HT1080 (cell line): ENCODE measurements at regions not wholly inside any gene's neighbourhood (a gene's known extent, or its start where the extent isn't known, plus 50 kb on each side); places are given as distances from the start of the nearest gene placed in this dataset.
"Not testable (repeated sequence)": the region's sequence is repeated elsewhere in the genome, so short reads cannot be mapped to it uniquely, and the experiment has no call there.

ENCODE experiments used
- DNase-seq: peaks from one replicate; pipeline ENCODE4 v3.0.0-alpha.2; 2015; ENCODE audit warnings: low read depth

DNA sequence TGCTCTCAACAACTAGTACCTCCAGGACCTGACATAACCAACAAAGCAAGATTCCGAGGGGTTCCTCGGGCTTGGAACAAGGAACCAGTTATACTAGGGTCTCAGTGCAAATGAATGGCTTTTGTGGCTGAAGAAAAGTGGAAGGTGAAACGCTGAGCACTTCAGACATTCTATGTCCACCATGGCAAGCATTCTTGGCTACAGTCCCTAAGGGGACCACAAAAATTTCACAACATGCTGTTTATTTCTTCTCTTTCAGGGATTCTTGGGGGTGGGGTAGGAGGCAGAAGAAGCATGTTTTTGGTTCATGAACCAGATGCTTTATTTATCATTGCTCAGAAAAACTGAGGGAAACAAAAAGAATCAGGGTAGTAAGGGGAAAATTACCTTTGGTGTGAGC, 479.9 kb upstream of the CDH11 start:
- DNase-seq = no peak

DNA sequence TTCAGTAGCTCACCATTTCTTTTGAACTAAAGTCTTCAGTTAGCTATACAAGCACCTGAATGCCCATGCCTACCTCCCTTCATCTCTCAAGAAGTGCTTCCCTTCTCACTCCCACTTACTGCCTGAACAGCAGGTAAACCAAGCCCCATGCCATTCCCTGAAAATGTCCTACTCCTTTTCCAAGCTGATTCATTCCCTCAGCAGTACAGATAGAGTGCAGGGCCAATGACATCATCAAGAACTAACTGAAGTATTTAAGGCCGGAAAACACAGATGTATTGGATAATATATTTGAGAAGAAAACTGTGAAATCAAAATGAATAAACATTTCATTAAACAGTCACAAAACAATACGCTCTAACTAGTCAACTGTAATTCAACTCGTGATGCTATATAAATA, 478.8 kb upstream of the CDH11 start:
- no peak for DNase-seq

DNA sequence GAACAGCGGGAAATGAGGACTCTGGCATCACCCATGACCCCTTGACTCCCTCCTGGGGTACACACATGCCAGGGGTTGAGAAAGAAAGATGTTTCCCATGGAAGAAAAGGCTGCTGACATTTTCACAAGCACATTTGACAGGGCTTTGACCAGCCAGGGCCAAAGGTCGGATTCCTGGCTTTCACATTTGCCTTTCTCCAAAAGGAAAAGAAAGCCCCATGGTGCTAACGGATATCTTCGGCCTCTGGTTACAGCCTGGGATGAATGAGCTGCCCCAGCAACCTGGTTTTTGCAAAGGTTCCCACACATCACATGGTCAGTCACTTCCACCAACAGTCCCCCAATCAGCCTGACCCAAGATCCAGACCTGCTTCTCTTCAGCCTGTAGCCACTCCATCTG, 478.2 kb upstream of the CDH11 start:
- DNase-seq = no peak

DNA sequence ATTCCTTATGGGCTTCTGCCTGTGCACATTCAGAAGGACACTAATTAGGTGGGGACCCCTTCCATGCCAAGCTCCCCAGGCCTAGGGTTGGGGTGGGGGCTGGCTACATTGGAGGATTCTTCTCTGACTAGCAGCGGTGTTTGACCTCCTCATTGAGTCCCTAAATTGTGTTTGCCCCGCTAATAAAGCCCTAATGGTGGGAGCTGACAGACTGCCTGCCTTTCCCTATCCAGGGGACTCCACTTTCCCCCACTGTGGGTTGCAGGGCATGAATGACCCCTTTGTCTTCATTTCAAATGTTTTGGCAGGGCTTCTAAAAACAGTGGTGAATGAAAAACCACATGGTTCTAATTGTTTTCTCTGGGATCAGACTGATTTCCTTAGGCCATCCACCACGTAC, 476.8 kb upstream of the CDH11 start:
- DNase-seq = no peak

DNA sequence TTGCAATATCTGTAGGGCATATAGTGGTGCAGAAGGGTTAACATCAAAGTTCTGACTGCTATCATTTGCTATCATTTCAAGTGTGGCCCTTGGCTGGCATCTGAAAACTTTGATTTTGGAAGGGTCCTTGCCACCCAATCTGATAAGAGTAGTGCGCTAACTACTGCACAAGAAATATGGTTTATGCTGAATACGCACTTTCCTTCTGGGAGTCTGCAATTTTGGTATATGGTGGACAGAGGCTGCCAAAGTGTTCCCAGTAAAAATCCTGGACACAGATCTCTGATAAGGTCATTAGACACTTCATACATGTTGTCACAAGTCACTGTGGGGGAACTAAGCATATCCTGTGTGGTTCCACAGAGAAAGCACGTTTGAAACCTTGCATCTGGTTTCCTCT, 461.6 kb upstream of the CDH11 start:
- DNase-seq = no peak

DNA sequence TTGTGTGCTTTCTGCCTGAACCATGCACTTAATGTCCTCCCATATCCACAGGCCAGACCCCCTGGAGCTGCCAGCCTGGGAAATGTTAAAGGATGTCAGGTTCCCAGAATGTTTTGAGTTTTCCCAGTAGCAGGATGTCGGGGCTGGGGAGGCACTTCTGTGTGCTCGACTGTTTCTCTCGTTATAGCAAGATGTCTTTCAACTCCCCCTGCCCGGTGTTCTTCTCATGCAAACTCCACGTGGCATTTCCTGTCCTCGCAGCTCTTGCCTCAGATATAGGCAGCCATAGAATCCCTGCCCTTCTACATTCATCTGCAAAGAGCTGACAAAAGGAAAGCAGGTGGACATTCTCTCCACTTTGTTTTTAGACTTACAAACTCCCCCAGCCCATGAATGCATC, 457.2 kb upstream of the CDH11 start:
- no peak for DNase-seq

DNA sequence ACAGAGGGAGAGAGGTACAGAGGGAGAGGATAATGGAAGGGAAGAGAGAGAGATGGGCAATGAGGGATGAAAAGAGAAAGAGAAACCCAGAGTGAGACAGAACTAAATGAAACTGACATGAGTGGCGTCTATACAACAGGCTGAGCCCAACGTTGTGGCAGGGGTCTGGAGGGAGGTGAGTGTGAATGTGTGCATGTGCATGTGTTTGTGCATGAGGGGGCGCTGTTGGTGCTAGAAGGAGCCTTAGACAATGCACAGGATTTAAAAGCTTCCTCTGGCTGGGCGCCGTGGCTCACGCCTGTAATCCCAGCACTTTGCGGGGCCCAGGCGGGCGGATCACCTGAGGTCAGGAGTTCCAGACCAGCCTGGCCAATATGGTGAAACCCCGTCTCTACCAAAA, 454.8 kb upstream of the CDH11 start:
- no peak for DNase-seq

DNA sequence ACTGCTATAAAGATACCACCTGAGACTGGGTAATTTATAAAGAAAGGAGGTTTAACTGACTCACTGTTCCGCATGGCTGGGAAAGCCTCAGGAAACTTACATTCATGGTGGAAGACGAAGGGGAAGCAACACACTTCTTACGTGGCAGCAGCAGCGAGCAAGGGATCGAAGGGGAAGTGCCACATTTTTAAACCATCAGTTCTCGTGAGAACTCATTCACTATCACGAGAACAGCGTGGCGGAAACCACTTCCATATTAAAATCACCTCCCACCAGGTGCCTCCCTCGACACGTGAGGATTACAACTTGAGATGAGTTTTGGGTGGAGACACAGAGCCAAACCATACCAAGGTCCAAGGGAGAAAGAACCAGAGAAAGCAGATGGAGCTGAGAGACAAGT, 454.3 kb upstream of the CDH11 start:
- no peak for DNase-seq

DNA sequence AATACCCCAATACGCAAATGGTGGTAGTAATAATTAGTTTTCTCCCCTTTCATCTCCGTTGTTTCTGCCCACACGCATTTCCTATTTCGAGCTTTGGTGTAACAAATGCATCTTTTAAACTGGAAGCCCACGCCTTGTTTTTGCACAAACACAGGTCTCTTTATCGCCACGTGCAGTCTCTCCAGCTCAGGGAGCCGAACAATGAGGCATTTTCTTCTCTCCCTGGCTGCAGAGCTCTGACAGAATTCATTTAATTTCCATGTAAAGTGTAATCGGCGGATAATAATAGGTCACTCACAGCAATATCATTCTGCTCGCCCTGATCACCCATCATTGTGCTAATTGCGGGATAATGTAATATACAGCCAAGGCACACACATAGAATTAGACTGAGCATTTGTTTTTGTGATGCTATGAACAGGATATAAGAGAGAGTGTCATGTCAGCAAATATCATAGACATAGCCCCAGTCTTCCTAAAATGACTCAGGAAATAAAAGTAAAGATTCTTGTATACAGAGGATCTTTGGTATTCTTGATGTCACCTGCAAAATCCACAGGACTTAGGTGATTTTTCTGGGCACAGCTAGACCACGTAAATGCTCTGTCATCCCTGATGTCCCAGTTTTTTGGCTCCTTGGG, 452.6 kb upstream of the CDH11 start:
- DNase-seq = no peak

DNA sequence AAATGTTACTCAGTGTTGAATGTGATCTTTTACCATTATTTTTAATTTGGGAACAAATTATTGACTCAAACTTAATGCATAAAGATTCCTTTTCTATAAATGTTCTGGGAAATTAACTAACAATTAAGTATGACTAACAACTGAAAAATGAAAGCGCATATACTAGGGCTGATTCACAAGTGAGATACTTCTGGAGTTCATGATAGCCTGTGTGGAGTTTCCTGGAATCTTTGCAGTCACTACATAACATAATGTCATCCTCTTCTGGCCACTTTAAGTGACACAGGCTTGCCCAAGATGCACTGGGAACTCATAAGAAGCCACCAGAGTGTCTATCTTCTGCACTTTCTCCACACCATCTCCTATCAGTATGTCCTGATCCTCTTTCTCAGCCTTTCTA, 450.3 kb upstream of the CDH11 start:
- peak; percentile 68 for DNase-seq

DNA sequence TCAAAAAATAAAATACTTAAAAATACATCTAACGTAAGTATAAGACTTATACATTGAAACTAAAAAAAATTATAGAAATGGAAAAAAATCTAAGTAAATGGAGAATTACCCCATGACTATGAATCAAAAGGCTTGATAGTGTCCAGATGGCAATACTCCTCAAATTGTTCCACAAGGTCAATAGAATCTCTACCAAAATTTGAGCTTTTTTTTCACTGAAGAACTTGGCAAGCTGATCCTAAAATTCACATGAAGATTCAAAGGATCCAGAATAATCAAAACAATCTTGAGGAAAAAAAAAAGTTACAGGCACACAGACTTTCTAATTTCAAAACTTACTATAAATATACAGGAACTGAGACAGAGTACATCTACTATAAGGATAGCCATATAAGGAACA, 448.4 kb upstream of the CDH11 start:
- DNase-seq = no peak

DNA sequence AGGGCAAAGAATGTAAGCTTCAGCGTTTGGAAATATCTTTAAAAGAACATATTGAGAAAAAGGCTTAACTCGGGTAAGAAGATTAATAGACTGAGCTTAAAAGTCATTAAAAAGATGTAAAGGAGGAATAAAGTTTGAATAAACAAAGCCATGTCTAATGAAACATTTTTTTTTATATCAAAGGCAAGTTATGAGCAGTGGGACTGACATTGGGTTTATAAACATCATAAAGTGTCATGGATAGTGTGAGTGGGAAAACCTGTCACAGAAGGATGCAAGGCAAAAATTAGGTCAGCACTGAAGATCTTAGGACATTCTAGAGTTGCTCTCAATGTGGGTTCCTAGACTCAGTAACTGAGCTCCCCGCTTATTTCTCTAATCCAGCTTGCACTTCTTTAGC, 438.0 kb upstream of the CDH11 start:
- no peak for DNase-seq

DNA sequence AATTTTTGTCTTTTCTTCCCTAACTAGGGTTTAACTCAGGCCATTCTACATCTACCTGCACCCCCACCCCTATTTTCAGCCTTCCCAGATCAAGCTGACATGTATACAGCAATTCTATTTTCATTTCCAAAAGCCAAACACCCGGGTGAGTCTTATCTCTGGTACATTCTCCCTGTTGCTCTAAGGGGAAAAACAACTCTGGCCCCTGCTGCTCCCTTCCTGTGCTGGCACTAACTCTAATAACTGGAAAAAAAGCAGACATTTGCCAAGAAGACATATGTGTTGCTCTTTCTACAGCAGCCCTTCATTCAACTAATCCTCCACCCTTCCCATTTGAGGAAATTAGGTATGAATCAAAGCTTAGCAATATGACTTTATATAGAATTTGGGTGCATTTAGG, 427.8 kb upstream of the CDH11 start:
- DNase-seq = not testable (repeated sequence)

DNA sequence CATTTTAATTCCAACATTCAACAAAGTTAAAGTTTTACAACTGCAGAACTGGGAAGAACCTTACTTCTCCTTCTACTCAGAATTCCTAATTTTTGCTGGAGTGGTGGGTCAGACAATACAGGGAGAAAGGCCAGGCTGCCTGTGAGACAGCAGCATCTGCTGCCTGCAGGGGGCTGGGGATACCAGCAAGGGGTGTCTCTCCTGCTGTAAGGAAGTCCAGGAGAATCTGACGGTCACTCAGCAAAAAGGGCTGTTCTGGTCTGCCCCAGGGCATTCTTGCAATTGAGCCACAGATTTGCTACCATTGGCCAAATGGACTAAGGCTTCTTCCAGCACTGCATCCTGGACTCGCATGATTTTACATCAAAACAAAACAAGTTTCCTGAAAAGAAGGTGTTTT, 426.6 kb upstream of the CDH11 start:
- no peak for DNase-seq

DNA sequence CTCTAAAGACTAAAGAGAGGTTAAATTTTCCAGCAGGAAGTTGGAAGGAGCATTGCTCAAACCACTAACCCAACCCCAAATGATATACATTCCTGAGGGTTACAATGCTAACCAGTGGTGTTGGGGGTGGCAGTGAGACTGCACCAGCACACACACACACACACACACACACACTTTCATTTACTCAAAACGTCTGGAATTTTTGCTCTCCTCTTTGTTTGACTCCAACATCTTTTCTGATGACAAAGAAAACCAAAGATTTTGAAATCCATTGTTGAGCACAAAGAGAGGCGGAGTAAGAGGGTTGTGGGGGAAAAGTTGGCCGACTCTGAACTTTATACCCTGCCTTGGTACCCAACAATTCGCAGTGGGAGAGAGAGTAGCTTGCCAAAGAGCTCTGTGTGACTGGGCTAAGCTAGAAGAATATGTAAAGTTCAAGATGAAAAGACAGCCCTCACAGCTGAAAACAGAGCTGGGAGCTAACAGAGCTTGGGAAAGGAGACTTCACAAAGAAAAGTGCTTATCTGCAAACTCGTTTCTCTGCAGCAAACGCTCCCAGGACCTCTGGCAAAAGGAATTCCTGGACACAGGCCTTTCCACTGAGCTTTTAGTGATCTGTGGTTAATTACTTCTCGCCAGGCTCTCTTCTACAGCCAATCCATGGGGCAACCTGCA, 426.0 kb upstream of the CDH11 start:
- peak; percentile 60 for DNase-seq

DNA sequence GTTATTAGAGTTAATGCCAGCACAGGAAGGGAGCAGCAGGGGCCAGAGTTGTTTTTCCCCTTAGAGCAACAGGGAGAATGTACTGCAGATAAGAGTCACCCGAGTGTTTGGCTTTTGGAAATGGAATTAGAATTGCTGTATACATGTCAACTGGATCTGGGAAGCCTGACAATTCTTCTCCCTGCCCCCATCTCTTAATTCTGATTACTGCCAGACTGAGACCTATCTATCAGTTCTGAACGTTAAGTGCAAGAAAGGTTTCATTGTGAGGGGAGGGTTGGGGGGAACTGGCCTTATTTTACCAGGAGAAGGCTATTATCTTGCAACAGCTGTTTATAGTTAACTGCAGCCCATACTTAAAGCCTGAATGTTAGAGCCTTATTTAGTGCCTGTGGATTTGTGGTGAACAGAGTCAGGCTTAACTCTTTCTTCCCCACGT, 424.5 kb upstream of the CDH11 start:
- DNase-seq = no peak

DNA sequence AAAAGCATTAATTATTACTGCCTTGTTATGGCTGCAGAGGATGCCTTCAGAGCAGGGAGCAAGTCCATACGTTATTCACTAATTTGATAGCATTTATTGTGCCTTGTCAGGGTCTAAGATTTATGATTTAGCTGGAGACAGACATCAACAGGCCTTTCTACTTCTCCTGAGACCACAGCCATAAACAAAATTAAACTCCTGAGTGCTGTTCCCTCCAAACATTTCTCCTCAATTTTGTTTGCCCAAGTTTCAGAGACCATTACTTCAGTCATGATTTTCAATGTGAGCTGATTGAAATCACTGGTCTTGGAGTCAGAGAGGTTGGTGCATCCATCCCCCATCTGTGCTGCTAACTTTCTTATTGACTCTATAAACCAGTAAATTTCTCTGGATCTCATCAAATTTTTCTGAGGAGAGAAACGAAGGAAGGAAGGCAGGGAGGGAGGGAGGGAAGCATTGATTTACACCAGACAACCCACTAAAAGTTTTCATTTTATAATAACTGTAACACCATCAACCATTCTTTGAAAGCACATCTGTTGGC, 423.6 kb upstream of the CDH11 start:
- DNase-seq = no peak

DNA sequence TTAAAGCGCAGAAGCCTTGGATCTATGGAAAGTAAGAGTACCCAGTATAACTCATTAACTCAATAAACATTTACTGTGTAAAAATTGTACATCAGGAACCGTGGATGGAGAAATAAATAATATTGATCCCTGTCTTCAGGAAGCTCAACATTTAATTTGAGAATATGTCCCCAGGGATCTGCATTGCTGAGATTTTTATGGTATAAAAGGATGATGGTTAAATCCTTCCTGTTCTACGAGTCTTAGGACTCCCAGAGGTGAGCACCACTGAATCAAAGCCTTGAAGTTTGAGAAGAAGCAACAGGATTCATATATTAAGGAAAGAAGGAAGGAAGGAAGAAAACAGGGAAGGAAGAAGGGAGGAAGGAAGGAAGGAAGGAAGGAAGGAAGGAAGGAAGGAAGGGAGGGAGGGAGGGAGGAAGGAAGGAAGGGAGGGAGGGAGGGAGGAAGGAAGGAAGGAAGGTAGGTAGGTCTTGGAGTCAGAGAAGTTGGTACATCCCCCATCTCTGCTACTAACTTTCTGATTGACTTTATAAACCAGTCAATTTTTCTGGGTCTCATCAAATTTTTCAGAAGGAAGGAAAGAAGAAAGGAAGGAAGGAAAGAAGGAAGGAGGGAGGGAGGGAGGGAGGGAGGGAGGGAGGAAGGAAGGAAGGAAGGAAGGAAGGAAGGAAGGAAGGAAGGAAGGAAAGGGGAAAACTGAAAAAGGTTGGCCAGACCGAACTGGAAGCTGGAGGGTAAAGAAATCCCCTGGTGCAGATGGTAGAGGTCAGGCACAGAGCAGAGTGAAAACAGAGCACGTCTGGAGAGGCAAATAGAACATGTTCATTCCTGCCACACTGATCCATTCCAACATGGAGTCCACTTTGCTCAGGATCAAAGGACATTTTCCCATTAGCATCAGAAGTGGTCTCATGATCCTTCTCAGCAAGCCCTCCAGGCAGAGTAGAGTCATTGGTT, 422.2 kb upstream of the CDH11 start:
- DNase-seq = no peak

DNA sequence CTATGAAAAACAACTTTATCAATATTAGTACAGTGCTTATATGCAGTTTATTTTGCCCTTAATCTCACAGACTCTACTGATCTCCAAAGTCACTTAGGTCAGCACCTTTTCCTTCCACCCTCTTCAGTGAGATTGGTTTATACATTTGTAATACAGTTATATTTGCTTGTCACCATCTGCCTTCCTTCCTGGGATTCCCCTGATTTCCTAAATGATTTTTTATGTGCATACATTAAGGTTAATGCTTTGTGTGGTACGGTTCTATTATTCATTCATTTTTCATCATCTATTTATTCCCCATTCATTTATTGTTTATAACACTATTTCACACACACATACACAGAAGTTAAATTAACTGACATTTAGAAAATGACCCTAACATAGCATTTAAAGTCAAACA, 419.8 kb upstream of the CDH11 start:
- no peak for DNase-seq

DNA sequence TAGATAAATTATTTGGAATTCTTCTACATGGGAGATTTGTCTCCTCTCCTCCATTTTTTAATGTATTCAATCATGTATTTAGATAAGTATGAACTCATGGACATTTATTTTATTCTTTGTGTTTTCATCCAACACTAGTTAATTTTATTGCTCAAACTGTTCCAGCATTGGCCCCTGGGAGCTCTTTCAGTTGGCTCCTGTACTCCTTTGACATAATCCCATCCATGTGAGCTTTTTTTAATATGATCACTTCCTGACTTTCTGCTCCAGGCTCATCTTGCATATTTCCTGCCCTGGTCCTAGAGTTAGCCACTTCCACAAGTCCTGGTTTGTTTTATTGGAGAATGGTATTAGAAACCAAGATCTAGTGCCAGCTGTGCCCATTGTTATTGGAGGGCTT, 419.0 kb upstream of the CDH11 start:
- no peak for DNase-seq

DNA sequence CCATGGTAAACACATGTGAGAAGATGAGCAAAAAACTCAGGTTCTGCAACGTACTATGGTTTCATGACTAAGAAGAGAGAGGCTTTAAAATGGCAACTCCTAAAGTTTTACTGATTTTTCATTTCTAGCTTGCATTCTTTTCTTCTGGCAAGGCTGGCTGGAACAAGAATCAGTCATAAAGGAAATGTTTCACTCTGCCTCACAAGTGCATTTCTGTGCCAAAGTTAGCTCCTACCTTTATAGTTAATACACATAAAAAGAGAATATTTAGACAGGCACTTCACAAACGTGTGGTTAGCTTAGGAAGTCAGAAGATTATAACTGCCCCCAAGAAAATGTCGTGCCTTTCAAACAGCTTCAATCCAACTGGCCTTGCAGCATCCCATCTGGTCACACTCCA, 417.1 kb upstream of the CDH11 start:
- no peak for DNase-seq

DNA sequence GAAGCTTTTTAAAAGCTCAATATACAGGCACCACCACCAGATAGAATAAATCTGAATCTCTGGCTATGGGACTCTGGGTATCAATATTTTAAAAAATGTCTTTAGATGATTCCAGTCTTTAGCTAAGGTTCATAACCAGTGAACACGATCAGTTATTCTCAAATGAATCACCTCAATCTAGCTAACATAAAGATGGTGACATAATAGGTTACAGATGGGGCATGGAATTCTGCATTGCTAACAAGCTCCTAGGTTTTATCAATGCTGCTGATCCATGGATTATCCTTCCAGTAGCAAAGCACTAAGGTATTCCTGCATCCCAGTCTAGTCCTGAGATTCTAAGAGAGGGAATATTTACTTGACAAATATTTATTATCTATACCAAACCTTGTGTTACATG, 415.5 kb upstream of the CDH11 start:
- no peak for DNase-seq
